Activated effector memory CD4-positive, alpha-beta T cell treated with anti-CD3 and anti-CD28 coated beads, Interleukin-2, amount 50 U/mL, for 16 hours (primary cell): ENCODE measurements at regions not wholly inside any gene's neighbourhood (a gene's known extent, or its start where the extent isn't known, plus 50 kb on each side); places are given as distances from the start of the nearest gene placed in this dataset.

Experiments
- DNase-seq: peaks from one replicate; pipeline ENCODE4 v3.0.0-alpha.2; 2020

GRCh38 chr6:19279273-19279684 is 557.9 kb upstream of the ID4 start:
- DNase-seq = no peak

DNA sequence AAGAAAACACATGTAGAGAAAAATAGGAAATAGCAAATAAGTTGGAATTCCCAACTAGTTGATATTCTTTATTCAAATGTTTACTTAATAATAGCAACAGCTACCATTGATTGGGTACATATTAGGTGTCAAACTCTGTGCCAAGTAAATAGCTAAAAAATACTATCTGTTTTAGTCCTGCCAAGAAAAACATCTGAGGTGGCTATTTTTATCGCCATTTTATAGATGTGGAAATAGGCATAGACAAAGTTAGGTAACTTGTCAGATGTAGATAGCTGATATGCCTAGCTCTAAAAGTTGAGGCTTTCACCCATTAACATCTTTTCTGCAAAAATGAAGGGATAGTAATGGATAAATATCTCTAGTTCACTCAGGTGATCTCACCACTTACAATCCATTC is 549.2 kb upstream of the ID4 start:
- DNase-seq = no peak

GRCh38 chr6:19289457-19289856 is 547.7 kb upstream of the ID4 start:
- no peak for DNase-seq

- DNase-seq = no peak
Observed at GRCh38 chr6:19297880-19298279, 539.3 kb upstream of the ID4 start.

GRCh38 chr6:19298421-19298820 is 538.7 kb upstream of the ID4 start:
- DNase-seq = no peak

- DNase-seq = no peak
Observed at GRCh38 chr6:19299129-19299528, 538.0 kb upstream of the ID4 start.

GRCh38 chr6:19301980-19302379 is 535.2 kb upstream of the ID4 start:
- no peak for DNase-seq

- no peak for DNase-seq
Observed at GRCh38 chr6:19303383-19303782, 533.8 kb upstream of the ID4 start.

GRCh38 chr6:19309661-19310060 is 527.5 kb upstream of the ID4 start:
- DNase-seq = no peak

- DNase-seq = no peak
Observed at GRCh38 chr6:19311786-19312185, 525.4 kb upstream of the ID4 start.

DNA sequence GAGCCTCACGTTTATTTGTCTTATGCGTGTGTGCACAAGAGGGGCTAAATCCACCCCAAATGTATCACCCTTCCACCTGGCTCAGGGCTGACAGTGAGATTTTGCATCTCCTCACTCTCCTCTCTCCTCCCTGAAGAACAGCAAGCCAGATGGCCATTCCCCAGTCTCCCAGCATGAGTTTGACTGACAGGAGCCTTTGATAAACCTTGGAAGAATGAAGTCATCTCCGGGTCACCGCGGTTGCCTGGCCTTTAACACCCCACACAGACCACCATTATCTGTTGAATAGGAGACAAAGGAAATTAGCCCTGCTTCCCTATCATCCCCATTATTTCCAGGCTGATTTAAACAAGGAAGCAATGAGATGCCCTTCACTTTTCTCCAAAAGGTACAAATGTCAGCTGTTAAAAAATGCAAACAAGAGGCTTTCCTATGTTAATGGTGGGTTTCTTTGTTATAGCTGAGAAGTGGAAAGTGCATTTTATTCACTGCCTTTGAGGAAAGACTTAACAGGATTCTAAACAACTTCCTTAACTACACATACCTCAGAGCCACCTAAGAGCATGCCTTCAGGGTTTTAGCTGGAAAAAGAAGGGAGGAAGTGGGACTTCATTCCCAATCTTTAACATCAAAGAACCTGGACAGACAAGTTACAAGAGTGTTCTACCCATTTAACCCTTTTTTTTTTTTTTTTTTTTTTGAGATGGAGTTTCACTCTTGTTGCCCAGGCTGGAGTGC is 524.8 kb upstream of the ID4 start:
- no peak for DNase-seq

GRCh38 chr6:19317431-19317986 is 519.7 kb upstream of the ID4 start:
- no peak for DNase-seq

DNA sequence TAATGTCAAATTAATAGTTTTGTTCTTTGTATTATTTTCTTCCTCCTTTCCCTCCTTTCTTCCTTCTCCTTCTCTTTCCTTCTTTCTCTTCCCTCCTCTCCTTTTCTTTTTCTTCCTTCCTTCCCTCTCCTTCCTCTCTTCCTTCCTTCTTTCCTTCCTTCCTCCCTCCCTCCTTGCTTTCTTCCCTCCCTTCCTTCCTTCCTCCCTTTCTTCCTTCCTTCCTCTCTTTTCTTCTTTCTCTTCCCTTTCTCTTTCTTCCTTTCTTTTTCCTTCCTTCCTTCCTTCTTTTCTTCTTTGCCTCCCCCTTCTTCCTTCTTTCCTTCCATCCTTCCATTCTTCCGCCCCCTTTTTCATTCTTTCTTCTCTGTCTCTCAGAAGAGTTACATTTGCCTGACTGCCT is 518.2 kb upstream of the ID4 start:
- DNase-seq = no peak

DNA sequence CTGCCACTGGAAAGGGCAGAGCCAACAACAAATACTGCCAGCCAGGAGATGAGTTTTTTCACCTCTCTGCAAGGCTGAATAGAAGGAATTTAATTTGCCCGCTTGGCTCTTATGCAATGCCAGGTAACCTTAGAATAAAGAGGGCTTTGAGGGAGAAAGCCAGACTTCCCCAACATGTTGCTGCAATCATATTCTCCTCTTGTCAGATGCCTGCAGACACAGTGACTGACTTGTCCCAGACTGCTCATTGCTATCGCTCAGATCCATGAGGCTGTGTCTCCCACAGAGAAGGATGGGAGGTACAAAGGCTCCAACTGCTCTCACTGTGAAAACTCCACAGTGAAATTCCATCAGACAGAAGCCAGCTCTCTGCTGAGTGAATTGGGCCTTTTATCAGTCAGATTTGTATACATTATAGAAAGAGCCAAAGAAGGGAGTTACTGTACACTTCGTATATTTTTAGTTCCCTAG is 517.0 kb upstream of the ID4 start:
- DNase-seq = no peak

GRCh38 chr6:19322691-19323485 is 514.3 kb upstream of the ID4 start:
- no peak for DNase-seq

- DNase-seq = no peak
Observed at GRCh38 chr6:19324376-19324775, 512.8 kb upstream of the ID4 start.

DNA sequence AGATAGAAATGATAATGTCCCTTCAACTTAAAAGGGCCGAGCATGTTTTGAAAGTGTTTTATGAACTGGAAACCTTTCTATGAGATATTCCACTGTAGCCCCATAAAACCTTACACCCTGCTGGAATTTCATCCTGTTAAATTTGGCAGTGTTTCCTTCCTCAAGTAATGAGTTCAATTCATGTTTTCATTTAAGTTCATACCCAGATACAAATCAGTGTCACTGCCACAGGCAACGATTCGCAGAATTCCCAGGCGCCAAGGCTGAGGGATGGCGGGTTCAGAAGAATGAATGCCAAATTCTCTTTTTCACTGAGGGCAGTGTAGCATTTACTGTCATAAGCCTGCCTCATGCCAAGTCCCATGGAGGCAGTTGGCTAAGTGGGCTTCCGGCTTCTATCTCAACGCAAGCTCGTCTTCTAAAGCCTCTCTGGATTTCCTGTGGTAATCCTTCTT is 511.8 kb upstream of the ID4 start:
- no peak for DNase-seq

GRCh38 chr6:19327241-19327640 is 509.9 kb upstream of the ID4 start:
- no peak for DNase-seq

DNA sequence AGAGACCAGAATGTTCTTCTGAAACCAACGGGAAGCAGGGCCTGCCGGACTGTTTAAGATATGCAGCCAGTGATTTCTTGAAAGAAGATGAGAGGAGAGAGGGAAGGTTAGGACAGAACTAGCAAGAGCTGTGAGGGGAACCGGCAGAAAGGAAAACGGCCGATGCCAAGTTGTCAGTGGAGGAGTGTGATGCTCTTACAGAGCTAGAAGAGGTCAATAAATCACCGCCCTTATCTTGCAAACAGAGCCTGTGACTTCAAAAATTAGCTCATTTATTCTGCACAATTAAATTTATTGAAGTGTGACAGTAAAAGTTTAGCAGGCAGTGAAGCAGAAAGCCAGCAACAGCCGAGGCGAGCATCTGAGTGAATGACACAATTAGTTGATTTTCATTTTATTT is 509.5 kb upstream of the ID4 start:
- DNase-seq = no peak

DNA sequence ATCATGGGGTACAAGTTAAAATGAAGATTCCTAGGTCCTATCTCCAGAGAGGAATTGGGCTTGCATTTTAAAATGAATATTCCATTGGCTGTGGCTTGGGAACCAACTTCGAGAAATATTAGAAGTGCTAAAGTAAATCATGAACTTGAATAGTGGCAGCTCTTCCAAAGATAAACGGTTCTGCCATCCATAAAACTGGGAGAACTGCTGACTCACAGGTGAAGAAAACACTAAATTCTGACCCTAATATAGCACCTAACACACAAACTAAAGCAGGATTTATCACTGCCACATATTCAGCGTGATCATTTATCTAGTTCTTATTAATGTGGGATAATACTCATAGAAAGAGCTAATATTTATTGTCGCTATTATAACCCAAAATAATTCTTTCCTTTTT is 508.1 kb upstream of the ID4 start:
- no peak for DNase-seq

DNA sequence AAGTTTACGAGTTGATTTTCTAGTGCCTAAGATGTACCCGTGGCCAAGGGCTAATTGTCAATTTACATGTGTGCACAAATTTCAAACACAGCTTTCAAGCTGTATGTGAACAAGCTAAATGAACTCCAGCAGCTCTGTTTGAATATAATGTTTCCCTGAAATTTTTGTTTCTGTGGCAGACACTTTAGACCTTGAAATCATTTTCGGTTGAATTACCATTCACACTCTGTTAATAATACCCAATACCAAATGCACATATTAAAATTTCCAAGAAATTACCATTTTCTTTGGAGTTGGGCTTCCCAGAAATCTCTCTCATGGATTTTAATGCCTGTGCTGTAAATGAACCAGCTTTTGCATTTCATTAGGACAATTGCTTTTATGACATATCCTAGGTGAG is 506.1 kb upstream of the ID4 start:
- DNase-seq = no peak

GRCh38 chr6:19332806-19333460 is 504.2 kb upstream of the ID4 start:
- DNase-seq = no peak

DNA sequence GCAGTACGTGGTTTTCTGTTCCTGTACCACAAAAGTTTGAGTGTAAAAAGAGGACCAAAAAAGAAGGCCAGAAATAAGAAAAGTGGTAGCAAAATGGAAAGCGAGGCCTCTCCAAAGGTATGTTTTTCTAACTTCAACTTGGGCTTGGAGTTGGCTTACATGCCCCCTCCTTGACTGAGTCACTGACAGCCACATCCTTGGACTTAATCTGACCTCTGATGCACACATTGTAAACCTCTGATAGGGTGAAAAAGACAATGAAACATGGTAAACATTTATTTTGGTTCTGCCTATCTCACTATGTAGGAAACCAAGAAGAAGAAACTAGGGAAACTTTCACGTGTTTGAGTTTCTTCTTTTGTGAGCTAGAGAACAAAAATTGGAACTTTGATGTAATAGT is 503.2 kb upstream of the ID4 start:
- no peak for DNase-seq

DNA sequence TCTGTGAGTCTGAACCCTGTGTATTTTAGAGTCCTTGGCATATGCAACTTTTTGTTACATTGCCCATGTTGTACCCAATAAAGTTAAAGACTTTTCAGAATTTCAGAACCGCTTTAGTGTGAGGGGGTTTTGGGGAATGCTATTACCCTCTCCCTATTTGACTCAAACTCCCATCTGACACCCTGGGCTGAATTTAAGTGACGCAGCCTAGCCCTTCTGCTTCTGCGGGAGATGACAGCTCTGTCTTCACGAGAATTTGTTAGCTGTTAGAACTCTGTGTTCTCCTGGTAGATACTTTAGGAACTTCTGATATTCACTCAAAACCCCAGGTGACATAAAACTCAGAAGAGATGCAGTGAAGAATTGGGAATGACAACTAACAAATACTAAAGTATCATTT is 500.6 kb upstream of the ID4 start:
- no peak for DNase-seq
